ENCODE measurements at regions not wholly inside any gene's neighbourhood (a gene's known extent, or its start where the extent isn't known, plus 50 kb on each side); places are given as distances from the start of the nearest gene placed in this dataset.
"Not testable (repeated sequence)": the region's sequence is repeated elsewhere in the genome, so short reads cannot be mapped to it uniquely, and the experiment has no call there.

- DNase-seq (ENCODE audit: low spot score) = no peak
Observed at GRCh38 chr3:107172411-107172810, 204.8 kb upstream of the CCDC54 start.

- DNase-seq (ENCODE audit: low spot score) = no peak
Observed at GRCh38 chr3:107184375-107184774, 192.9 kb upstream of the CCDC54 start.

GRCh38 chr3:107188262-107188661 lies 189.0 kb upstream of the CCDC54 start:
- no peak for DNase-seq (ENCODE audit: low spot score)

GRCh38 chr3:107189158-107189791 lies 188.0 kb upstream of the CCDC54 start:
- no peak for DNase-seq (ENCODE audit: low spot score)

GRCh38 chr3:107193116-107193515 lies 184.1 kb upstream of the CCDC54 start:
- DNase-seq (ENCODE audit: low spot score) = no peak

GRCh38 chr3:107198581-107199181 lies 178.6 kb upstream of the CCDC54 start:
- DNase-seq (ENCODE audit: low spot score) = no peak

GRCh38 chr3:107201146-107201545 lies 176.1 kb upstream of the CCDC54 start:
- no peak for DNase-seq (ENCODE audit: low spot score)

GRCh38 chr3:107202885-107203284 lies 174.4 kb upstream of the CCDC54 start:
- DNase-seq (ENCODE audit: low spot score) = not testable (repeated sequence)

GRCh38 chr3:107204121-107204520 lies 173.1 kb upstream of the CCDC54 start:
- DNase-seq (ENCODE audit: low spot score) = no peak

GRCh38 chr3:107205358-107205757 lies 171.9 kb upstream of the CCDC54 start:
- DNase-seq (ENCODE audit: low spot score) = no peak

GRCh38 chr3:107206141-107206540 lies 171.1 kb upstream of the CCDC54 start:
- DNase-seq (ENCODE audit: low spot score) = peak; percentile 37

- no peak for DNase-seq (ENCODE audit: low spot score)
Observed at GRCh38 chr3:107206945-107207344, 170.3 kb upstream of the CCDC54 start.

GRCh38 chr3:107208100-107208499 lies 169.1 kb upstream of the CCDC54 start:
- no peak for DNase-seq (ENCODE audit: low spot score)

GRCh38 chr3:107208796-107209195 lies 168.4 kb upstream of the CCDC54 start:
- no peak for DNase-seq (ENCODE audit: low spot score)

GRCh38 chr3:107209302-107209990 lies 167.8 kb upstream of the CCDC54 start:
- no peak for DNase-seq (ENCODE audit: low spot score)

- no peak for DNase-seq (ENCODE audit: low spot score)
Observed at GRCh38 chr3:107211608-107212007, 165.6 kb upstream of the CCDC54 start.

GRCh38 chr3:107212618-107213017 lies 164.6 kb upstream of the CCDC54 start:
- no peak for DNase-seq (ENCODE audit: low spot score)

GRCh38 chr3:107213044-107213669 lies 164.1 kb upstream of the CCDC54 start:
- DNase-seq (ENCODE audit: low spot score) = no peak

- DNase-seq (ENCODE audit: low spot score) = no peak
Observed at GRCh38 chr3:107216229-107216628, 161.0 kb upstream of the CCDC54 start.

GRCh38 chr3:107216711-107217110 lies 160.5 kb upstream of the CCDC54 start:
- DNase-seq (ENCODE audit: low spot score) = no peak

GRCh38 chr3:107217172-107217571 lies 160.1 kb upstream of the CCDC54 start:
- DNase-seq (ENCODE audit: low spot score) = no peak

- no peak for DNase-seq (ENCODE audit: low spot score)
Observed at GRCh38 chr3:107218864-107219269, 158.4 kb upstream of the CCDC54 start.

- DNase-seq (ENCODE audit: low spot score) = no peak
Observed at GRCh38 chr3:107220538-107220937, 156.7 kb upstream of the CCDC54 start.
